Left kidney (tissue), 1 donor: ENCODE measurements at regions not wholly inside any gene's neighbourhood (a gene's known extent, or its start where the extent isn't known, plus 50 kb on each side); places are given as distances from the start of the nearest gene placed in this dataset.

Source experiments
- DNase-seq: peaks from one replicate; pipeline ENCODE4 v3.0.0-alpha.2; 2013

DNA sequence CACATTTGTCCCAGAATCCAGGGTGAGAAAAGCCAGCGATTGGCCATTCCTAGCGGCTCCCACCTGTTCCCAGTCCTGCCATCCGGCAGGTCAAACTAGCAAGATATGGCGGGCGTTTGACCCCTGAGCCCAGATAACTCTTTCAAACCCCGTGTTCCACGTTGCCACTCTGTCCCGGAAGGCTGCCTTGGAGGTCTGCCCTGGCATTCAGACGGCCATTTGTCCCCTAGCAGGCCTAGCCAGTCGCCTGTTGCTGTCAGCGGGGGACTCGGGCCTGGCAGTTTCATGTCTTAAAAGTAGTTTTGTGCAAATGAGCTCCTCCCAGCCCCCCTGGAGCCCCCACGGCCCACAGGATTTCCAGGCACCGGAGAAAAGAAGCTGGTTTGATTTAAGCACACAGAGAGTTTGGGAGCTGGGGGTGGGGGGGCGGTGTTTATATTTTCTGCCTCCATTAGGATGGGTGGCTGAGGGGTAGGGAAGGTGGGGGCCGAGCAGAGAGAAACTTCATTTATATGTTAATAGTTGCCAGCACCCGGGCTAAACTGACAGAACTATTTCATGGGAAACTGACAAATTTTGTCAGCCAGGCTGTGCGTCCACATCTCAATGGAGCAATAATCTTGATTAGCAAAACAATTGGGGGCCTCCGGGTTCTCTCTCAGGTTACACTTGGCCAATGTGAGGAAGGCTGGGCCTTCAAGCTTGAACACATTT is 240.9 kb upstream of the SALL1 start:
- DNase-seq, result peak; percentile 32

DNA sequence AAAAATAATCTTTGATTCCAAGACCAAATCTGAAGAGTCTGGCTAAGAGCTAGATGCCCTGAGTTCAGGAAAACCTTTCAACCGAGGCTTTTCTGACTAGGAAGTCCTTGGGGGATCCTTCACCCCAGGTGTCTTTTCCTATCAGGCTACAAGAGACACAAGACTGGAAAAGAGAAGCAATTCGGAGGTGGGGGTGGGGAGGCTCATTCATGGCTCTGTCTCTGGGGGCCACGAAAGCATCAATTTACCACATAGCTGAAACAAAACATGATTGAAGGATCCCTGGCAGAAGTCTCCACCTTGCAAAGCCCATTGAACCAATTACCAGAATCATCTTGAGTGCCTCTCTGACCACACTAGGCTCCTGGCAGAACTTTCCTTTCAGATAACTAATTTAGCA is 239.8 kb upstream of the SALL1 start:
- no peak for DNase-seq

DNA sequence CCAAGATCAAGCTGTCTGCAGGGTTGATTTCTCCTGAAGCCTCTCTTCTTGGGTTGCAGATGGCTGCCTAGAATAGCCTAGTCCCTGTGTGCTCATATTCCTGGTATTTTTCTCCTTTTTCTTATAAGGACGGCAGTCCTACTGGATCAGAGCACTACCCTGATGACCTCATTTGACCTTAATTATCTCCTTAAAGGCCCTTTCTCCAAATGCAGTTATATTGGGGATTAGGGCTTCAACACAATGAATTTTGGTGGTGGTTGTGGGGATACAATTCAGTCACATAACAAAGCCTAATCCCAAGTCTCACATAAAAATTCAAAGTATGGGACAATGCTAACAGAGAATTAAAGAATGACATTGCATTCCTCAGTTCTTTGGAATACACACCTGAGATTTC is 238.8 kb upstream of the SALL1 start:
- no peak for DNase-seq

DNA sequence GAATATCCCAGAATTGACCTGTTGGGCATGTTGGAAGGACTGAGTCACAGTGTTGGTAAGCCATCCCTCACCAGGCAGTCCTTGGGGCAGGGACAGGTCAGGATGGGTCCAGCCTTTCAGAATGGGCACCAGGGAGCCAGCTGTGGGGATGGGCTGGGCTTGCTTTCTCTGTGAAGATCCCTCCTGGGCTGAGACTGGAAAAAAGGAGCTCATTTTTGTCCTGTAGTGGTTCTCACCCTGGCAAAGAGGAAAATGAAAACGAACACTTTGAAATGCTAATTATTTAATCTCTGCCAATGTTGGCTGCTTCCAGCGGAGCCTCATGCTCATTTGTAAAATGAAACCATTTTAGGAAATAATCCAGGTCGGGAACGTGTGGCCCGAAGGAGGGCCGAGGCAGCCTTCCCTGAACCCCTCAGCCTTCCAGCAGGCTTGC is 237.5 kb upstream of the SALL1 start:
- DNase-seq, result no peak

DNA sequence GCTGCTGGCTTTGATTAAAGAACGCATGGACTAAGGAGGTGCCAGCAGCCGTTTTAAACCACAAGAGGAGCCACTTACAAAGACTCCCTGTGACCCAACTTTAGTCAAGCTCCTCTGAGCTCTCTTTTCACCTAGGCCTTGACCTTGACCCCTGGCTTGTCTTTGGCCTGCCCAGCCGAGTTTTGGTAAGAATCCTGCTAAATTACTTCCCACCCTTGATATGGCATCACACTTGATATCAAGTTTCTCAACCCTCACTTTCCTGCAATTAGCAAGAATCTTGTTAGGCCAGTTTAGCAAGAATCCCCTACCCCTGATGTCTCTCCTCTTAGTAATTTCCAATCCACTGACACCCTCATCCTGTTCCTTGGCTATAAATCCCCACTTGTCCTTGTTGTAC is 232.8 kb upstream of the SALL1 start:
- DNase-seq, result no peak

DNA sequence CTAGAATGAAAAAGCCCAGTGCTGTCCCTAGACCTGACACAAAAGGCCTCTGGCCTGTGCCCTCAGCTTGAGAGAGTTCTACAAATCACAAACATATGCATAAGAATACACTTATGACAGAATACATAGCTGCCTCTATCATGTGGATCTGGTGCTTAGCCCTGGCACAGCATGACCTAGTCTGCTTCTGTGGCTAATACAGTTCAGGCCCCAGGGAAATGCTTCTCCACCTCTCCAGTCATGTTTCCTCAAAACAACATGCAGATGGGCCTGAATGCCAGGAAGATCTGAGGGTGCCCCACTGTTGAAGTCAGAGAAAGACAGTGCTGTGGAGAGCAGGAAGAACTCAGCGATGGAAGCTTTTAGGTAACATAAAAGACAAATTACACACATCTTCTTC is 231.9 kb upstream of the SALL1 start:
- DNase-seq, result no peak

DNA sequence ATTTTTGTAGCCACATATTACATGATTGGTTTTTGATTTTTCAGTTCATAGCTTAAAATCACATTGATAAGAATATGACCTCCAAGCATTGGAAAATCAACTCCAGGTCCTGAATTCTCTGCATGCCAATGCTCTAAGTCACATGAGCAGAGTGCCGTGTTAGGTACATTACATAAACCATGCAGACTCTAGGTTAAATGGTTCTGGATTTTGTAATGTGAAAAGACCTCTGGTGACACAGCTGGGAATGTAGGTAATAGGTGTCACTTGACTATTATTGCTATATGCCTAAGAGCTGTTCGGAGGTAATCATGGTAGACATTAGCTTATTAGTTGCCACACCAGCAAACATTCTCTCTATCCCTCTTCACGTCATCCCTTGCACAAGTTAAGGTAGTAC is 231.1 kb upstream of the SALL1 start:
- DNase-seq, result no peak

DNA sequence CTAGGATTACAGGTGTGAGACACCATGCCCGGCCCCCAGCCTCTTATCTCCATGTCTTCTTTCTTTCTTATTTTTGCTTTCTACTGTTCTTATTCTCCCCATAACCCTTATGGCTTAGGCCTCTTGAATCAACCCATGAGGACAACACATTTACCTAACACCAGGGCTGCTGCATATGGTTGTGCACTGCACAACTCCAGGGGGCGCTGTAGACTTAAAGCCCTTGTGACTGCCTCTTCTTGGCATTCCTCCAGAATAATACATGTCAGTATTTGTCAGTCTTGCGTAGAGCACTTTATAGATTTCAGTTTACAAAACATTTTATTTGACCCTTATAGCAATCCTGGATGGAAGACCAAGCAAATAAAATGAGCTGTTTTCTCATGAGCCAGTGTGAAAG is 225.0 kb upstream of the SALL1 start:
- DNase-seq, result no peak

DNA sequence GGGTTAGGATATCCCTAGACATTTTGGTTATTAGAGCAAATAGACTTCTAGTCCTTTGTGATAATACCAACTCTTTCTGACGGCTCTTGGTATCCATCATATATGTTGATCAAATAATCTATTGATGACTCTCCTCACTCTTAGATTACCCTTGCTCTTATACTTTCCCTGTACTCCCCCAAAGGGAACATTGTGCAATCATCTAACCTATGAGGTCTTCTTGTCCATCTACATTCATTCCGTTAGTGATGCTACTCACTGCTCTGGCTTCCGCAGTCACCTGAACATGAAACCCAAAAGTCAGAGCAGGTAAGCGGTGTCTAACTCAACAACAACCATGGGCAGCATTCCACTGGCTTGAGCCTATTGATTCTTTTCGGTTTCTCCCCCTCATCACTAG is 223.7 kb upstream of the SALL1 start:
- no peak for DNase-seq

DNA sequence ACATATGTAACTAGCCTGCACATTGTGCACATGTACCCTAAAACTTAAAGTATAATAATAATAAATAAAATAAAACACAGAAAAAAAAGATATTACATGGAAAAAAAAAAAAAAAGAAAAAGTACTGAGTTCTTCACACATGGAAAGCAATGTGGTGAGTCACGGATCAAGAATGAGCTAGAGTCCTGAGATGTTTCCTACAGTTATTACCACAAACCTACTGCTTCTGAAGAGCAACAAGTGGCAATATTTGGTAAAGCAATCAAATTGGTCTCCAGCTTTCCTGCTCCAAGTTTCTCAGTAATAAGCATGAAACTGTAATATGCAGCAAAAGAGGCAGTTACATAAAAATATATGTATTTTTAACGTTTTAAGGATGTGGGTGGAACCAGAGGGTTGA is 223.3 kb upstream of the SALL1 start:
- DNase-seq, result no peak

DNA sequence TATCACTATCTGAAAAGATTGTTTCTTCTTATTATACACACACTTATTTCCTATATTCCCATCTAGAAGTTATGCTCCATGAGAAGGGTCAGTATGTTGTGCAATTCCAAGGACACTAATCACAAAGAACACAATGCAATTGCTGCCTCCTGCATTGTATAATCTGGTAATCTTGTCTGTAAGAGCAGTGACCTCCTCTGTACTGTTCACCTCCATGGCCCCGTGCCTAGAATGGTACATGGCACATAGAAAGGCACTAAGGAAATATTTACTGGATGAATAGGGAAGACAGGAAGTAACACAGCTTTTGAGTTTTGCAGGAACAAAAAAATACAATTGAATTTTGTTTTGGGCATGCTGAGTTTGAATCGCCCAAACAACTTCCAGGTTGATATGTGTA is 214.6 kb upstream of the SALL1 start:
- DNase-seq, result no peak

DNA sequence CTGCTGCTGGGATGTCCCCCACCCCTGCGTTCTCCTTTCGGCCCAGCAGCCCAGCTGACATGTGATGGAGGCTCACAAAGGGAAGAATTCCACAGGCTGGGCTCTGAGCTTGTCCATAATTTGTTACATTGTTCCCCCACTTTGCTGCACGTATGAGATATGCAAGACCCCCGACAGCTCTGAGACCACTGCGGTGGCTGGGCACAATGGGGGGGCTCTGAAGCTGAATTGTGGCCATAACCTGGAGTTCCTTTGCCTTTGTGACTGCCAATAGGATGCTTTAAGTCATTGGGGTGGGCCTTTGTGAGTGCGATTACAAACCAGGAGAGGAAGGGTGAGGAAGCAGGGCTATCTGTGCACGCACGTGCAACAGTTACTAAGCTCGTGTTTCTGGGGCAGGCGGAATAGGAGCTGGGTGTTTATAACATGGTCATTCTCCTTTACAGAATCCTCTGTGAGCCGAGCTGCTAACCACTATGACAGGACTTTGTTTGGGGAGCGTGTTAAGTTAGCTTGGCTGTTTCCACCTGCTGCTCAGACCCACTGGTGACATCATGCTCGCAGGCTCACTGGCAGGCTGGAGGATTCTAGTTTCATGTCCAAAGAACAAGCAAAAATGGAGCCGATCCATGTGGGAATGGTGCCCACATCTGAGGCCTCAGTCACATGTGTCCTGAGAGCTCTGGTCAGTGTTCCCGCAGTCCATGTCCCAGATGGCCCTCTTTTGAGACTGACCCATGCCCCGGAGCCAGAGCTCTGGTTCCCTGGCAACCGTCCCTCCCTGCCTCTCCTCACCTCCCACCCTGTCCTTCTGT is 208.3 kb upstream of the SALL1 start:
- DNase-seq, result peak; percentile 30

DNA sequence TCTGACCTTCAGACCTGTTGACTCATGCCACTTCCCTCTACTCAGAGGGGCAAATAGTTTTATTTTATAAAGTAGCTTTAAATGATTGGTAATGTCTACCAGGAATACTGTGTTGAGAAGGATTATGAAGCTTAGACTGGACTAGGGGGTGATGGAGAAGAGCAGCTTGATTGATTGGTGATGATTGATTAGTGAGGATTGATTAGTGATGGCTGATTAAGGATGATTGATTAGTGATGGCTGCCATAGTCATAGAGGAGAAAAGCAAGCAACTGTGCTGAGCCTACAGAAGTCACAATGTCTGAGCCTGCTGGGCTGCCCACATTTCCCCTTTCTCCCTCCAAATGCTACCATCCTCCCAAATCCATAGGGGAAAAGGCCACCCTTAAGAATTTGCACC is 206.8 kb upstream of the SALL1 start:
- no peak for DNase-seq

DNA sequence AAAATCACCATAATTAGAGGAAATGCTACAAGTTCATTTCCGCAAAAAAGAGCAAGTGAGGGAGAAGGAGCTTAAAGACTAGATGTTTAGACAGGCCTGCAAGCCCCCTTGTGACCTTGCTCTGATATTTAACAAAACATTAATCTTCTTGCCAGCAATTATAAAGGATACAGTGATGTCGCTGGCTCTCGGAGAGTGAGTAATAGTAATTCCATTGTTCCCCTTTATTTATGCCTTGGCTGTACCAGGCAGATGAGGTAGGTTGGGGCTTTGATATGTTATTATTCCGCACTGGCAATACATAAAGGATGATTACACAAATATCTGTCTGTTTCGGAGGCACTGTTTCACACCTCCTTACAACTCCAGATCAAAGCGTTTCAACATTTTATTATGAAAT is 204.8 kb upstream of the SALL1 start:
- no peak for DNase-seq

DNA sequence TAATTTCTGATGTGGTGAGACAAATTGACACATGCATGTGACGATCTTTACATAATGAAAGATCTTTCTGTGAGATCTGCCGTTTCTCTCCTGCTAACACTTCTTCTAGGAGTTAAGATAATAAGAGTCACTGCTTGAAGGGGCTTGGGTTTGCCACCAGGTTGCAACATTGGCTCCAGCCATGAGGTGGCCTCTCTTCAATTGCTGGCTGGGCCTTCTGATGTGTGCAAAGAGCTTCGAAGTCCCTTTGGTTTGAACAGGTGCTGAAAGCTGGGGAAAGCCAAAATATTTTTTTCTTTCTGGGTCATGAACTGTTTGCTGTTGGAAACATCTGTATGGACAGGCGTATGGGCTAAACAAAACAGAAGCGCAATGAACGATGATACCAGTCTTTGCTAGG is 204.1 kb upstream of the SALL1 start:
- DNase-seq, result no peak

DNA sequence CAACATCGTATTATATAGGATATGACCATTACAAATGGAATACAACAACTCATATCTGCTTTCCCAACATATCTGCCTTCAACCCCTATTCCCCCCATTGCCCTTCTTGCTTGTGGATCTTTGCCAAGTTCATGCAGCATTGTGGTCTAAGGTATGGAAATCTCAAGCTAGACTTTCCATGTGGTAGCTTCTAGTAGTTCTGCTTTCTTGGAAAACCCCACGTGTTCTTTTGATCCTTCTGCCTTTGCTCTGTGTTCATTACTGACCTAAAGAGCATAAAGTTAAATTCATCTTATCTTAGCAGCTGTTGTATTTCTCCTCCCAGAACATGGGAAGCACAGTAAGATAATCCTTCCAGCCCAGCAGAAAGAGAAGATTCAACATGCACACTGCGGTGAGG is 202.0 kb upstream of the SALL1 start:
- no peak for DNase-seq

DNA sequence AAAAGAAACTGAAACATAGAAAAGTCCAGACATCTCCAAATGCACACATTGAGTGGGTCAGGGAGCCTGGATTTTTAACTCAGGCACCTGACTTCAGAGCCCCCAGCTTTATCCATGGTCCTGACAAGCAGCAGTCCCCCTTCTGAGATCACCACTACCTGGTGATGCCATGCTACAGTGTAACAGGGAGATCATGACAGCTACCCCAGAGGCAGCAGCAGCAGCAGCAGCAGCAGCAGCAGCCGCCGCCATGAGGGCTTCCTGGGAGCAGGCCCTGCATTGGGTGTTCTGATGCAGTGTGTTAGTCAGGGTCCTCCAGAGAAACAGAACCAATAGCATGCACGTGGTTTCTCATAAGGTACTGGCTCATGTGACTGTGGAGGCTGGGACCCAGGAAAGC is 198.6 kb upstream of the SALL1 start:
- no peak for DNase-seq

DNA sequence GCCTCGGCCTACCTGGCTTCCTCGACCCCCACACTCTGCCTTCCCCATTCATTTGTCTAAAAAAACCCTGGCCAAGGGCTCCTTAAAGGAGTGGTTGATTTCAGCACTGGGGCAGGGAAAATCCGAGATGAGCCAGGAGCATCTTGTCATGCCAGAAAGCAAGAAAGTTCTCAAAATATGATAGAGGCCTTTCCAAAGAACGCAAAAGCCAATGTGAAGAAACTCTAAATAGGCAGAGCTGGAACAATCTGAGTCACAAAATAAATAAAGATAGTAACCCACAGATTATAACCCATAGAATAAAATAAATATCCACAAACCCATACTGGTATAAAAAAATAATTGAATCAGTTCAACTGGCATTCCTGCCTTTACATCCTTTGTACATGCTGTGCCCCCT is 192.3 kb upstream of the SALL1 start:
- DNase-seq, result no peak

DNA sequence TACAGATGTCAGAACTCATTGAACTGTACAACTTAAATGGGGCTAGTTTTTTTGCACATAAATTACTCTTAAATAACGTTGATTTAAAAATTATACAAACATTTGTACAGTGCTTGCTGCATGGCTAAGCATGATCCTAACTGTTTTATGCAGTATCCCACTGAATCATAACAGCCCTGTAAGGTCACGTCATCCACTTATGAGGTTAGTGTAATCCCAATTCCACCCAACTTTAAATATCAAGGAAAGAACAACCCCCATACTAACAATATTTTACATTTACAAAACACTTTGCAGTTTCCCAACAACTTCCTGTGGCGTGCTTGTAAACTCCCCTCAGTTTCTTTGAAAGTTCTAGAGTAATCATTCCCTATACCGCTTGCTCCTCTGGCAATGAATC is 190.1 kb upstream of the SALL1 start:
- DNase-seq, result no peak

DNA sequence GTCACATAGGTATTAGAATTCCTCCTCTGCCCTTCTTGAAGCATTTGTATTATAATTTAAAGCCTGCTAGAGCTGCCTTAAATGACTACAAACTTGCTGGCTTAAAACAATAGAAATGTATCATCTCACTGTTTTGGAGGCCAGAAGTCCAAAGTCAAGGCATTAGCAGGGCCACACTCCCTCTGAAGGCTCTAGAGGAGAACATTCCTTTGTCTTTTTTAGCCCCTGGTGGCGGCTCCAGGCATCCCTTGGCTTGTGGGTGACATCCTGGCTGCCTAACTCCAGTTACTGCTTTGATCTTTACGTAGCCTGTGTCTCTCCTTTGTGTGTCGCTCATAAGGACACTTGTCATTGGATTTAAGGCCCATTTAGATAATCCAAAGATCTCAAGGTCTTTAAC is 186.6 kb upstream of the SALL1 start:
- no peak for DNase-seq

DNA sequence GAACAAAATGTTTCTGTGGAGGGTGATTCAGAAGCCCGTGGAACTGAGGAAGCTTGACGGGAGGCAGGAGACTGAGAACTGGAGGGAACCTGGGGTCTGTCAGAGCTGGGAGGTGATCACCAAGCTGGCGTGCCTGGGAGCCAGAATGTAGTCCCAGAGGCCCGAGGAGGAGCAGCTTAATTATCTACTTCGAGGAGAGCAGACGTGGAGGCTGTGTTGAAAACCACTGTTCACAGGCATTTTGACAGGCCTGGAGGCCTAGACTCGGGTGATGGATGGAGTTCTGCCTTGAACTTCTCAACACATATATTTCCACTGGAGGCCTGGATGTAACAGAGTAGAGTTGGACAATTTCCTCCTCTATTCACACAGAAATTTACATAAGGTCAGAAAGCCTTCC is 177.7 kb upstream of the SALL1 start:
- DNase-seq, result peak; percentile 19

DNA sequence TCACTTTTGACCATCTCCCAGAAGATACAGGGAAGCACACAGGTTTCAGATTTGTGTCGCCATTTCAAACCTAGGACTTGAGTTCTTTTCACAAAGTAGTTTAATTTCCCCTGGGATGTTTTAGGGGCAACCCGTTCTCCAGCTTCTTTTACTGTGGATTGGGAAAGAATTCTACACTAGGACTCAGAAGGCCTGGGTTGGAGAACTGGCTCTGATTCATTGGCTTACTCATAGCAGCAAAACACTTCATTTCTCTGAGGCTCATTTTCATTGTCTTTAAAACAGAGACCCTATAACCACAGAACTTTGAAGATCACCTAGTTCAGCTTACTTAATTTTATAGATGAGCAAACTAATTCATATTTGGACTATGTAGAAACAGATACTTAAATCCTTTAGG is 175.9 kb upstream of the SALL1 start:
- DNase-seq, result no peak

DNA sequence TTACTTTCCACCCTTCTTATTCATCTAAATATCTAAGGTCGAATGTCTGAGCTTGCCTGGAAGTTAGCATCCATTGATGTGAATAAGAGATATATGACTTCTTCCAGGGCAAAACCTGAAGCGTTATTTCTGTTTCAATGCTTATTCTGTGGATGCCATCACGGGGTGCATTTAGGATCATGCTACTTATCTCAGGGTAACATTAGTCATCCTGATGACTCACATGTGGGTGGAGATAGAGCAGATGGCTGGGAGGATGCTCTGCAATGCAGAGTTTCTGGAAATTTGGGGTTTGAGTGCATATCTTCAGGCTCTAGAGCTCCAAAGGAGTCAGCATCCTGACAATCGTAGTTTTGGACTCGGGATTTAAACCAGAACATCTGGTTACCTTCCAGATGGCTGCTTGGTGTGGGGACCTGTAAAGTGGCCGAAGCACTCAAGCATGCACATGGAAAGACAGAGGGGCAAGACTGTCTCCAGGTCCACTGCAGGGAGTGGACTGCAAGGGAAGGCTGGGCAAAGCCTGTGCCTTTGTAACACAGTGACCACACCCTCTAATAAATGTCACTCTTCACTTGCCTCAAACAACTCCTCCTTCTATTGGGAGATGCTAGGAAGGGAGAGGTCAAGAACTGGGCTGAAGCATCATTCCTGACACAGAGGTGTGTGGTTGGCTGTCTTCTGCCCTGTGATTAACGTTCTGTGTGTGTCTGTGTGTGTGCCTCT is 175.2 kb upstream of the SALL1 start:
- no peak for DNase-seq
